ACHN (cell line): ENCODE measurements at regions not wholly inside any gene's neighbourhood (a gene's known extent, or its start where the extent isn't known, plus 50 kb on each side); places are given as distances from the start of the nearest gene placed in this dataset.
"Not testable (repeated sequence)": the region's sequence is repeated elsewhere in the genome, so short reads cannot be mapped to it uniquely, and the experiment has no call there.

Experiments
- DNase-seq: peaks from one replicate; pipeline ENCODE4 v3.0.0-alpha.2; 2015
- in situ Hi-C: cut with HindIII; loops from 2 replicates; pipeline ENCODE4 v1.10.0; 2017; ENCODE audit warnings: low sequenced_read_pairs, low pct_ligation_motif_present, low pct_unique_long_range_greater_than_20kb

- no peak for DNase-seq
- in situ Hi-C loops, result no loop called here
Measured at GRCh38 chr2:118593257-118593656, 254.2 kb downstream of the EN1 start.

- in situ Hi-C loops, result no loop called here
- DNase-seq, result no peak
Measured at GRCh38 chr2:118591223-118591622, 256.2 kb downstream of the EN1 start.

GRCh38 chr2:118589721-118590120, 257.7 kb downstream of the EN1 start:
- DNase-seq, result no peak
- in situ Hi-C loops, result no loop called here

- in situ Hi-C loops, result no loop called here
- no peak for DNase-seq
Measured at GRCh38 chr2:118588850-118589249, 258.6 kb downstream of the EN1 start.

- in situ Hi-C loops, result no loop called here
- DNase-seq, result no peak
Measured at GRCh38 chr2:118586312-118586711, 261.1 kb downstream of the EN1 start.

GRCh38 chr2:118584877-118585276, 262.6 kb downstream of the EN1 start:
- no peak for DNase-seq
- in situ Hi-C loops, result no loop called here

GRCh38 chr2:118584062-118584749, 263.2 kb downstream of the EN1 start:
- in situ Hi-C loops, result no loop called here
- no peak for DNase-seq

- in situ Hi-C loops, result no loop called here
- DNase-seq, result no peak
Measured at GRCh38 chr2:118582058-118582457, 265.4 kb downstream of the EN1 start.

GRCh38 chr2:118580651-118581050, 266.8 kb downstream of the EN1 start:
- DNase-seq, result no peak
- in situ Hi-C loops, result no loop called here

GRCh38 chr2:118580107-118580506, 267.3 kb downstream of the EN1 start:
- in situ Hi-C loops, result no loop called here
- no peak for DNase-seq

- in situ Hi-C loops, result no loop called here
- DNase-seq, result no peak
Measured at GRCh38 chr2:118577202-118577601, 270.2 kb downstream of the EN1 start.

GRCh38 chr2:118576109-118576855, 271.2 kb downstream of the EN1 start:
- DNase-seq, result no peak
- in situ Hi-C loops, result no loop called here

GRCh38 chr2:118572380-118572779, 275.1 kb downstream of the EN1 start:
- in situ Hi-C loops, DNase-seq: not testable (repeated sequence)

GRCh38 chr2:118569876-118570535, 277.4 kb downstream of the EN1 start:
- no peak for DNase-seq
- in situ Hi-C loops, result no loop called here

- no peak for DNase-seq
- in situ Hi-C loops, result no loop called here
Measured at GRCh38 chr2:118568700-118569099, 278.7 kb downstream of the EN1 start.

GRCh38 chr2:118565786-118566540, 281.5 kb downstream of the EN1 start:
- DNase-seq, result no peak
- in situ Hi-C loops, result no loop called here

GRCh38 chr2:118565301-118565700, 282.1 kb downstream of the EN1 start:
- in situ Hi-C loops, result no loop called here
- DNase-seq, result no peak

- no peak for DNase-seq
- in situ Hi-C loops, result no loop called here
Measured at GRCh38 chr2:118562144-118562543, 285.3 kb downstream of the EN1 start.

- no peak for DNase-seq
- in situ Hi-C loops, result no loop called here
Measured at GRCh38 chr2:118558846-118559245, 288.6 kb downstream of the EN1 start.
